Suprapubic skin (tissue), 4 donors: ENCODE measurements at regions not wholly inside any gene's neighbourhood (a gene's known extent, or its start where the extent isn't known, plus 50 kb on each side); places are given as distances from the start of the nearest gene placed in this dataset.

Source experiments
- EP300 ChIP-seq: sonication (generic); formaldehyde crosslinking; IDR thresholded peaks from one replicate; pipeline ENCODE4 v1.6.1; 2017; ENCODE audit warnings: antibody characterized with exemption
- POLR2AphosphoS5 ChIP-seq, 3 donors: sonication (generic); formaldehyde crosslinking; IDR thresholded peaks; one replicate each; pipeline ENCODE4 v1.6.1; 2017; ENCODE audit warnings: antibody characterized with exemption in 3 of 3
- TF ChIP-seq, protein P1 (sequence below), 2 donors: fragments of 200-600 bp in 1 of 2; fragments of 450-650 bp in 1 of 2; sonication (generic) in 1 of 2; IDR thresholded peaks; one replicate each; pipeline ENCODE4 v1.5.1; 2016 to 2019; ENCODE audit warnings: antibody characterized with exemption in 2 of 2, mild to moderate bottlenecking in 1 of 2, moderate library complexity in 1 of 2

- TF ChIP-seq EP300 (no peak), POLR2AphosphoS5 (IDR thresholded peaks at IDR 0.05) (no peak)
- TF ChIP-seq, protein P1, sequence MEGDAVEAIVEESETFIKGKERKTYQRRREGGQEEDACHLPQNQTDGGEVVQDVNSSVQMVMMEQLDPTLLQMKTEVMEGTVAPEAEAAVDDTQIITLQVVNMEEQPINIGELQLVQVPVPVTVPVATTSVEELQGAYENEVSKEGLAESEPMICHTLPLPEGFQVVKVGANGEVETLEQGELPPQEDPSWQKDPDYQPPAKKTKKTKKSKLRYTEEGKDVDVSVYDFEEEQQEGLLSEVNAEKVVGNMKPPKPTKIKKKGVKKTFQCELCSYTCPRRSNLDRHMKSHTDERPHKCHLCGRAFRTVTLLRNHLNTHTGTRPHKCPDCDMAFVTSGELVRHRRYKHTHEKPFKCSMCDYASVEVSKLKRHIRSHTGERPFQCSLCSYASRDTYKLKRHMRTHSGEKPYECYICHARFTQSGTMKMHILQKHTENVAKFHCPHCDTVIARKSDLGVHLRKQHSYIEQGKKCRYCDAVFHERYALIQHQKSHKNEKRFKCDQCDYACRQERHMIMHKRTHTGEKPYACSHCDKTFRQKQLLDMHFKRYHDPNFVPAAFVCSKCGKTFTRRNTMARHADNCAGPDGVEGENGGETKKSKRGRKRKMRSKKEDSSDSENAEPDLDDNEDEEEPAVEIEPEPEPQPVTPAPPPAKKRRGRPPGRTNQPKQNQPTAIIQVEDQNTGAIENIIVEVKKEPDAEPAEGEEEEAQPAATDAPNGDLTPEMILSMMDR (IDR thresholded peaks at IDR 0.05) = no peak
These were observed 189.4 kb downstream of the MFSD1 start for GRCh38 chr3:158991146-158991705.
